Omental fat pad (tissue), 3 donors: ENCODE measurements at regions not wholly inside any gene's neighbourhood (a gene's known extent, or its start where the extent isn't known, plus 50 kb on each side); places are given as distances from the start of the nearest gene placed in this dataset.

Experiments used
- ATAC-seq: fragments of 150-250 bp; one replicate; pipeline ENCODE4 v1.9.1; 2016; ENCODE audit warnings: mild to moderate bottlenecking, moderate library complexity; ENCODE audit not compliant: low FRiP score
- DNase-seq: peaks from one replicate; pipeline ENCODE4 v3.0.0-alpha.2; 2019; ENCODE audit warnings: low spot score
- CTCF ChIP-seq, 3 donors: fragments of 450-650 bp; IDR thresholded peaks; one replicate each; pipeline ENCODE4 v1.5.1; 2016 to 2017; ENCODE audit warnings: antibody characterized with exemption in 3 of 3, mild to moderate bottlenecking in 3 of 3, moderate library complexity in 2 of 3

- DNase-seq (no peak), ATAC-seq (no peak)
- no peak for TF ChIP-seq CTCF (IDR thresholded peaks at IDR 0.05)
Measured at GRCh38 chr13:40376296-40376849, 290.1 kb downstream of the FOXO1 start.

DNA sequence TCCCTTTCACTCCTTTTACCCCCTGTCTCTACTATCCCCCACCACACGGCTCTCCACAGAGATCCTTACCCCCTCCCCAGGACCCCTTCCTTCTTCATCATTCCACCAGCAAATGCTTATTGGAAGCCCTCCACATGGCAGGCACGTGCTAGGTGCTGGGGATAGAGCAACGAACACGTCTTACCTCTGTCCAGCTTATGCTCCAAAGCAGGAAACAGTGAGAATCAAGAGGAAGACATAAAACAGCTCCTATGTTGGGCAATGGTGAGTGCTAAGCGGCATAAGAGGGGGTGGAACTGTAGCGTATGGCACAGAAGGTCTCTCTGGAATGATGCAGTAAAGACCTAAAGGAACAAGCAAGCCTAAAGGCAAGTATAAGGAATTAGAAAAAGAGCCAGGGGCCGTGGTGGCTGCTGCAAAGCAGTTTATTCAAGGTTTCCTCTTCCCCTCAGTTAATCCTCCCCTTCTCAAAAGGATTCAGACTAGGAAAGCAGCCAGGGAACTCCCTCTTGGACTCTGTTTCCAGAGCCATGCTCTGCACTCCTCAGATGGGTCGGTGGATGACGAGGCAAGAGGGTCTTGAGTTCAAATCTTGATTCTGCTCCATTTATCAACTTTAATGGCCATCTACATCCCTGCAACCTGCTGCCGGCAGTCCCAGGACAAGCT lies 289.4 kb downstream of the FOXO1 start:
- peak; percentile 43 for ATAC-seq
- no peak for DNase-seq
- no peak for TF ChIP-seq CTCF (IDR thresholded peaks at IDR 0.05)

GRCh38 chr13:40377783-40378182 lies 288.7 kb downstream of the FOXO1 start:
- ATAC-seq (peak; percentile 80), DNase-seq (no peak)
- no peak for TF ChIP-seq CTCF (IDR thresholded peaks at IDR 0.05)

DNA sequence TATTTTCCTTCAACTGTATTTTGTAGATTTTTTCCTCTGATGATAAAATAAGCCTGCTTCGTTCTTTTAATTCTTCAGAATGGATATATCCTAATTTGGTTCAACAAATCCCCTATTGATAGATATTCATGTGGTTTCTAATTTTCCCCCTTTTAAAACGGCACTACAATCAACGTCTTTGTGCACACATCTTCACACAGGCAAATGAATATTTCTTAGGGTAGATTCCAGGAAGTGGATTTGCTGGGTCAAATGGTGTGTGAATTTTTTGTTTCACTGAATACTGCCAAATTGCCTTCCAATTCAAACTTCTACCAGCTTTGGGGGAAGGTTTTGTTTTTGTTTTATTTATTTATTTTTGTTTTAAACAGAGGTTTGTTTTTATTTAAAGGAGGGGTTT lies 287.2 kb downstream of the FOXO1 start:
- ATAC-seq (no peak), DNase-seq (no peak)
- TF ChIP-seq CTCF (IDR thresholded peaks at IDR 0.05): no peak

GRCh38 chr13:40379794-40380578 lies 286.5 kb downstream of the FOXO1 start:
- DNase-seq: no peak
- no peak for ATAC-seq
- no peak for TF ChIP-seq CTCF (IDR thresholded peaks at IDR 0.05)

GRCh38 chr13:40381935-40382764 lies 284.3 kb downstream of the FOXO1 start:
- DNase-seq: no peak
- peak; percentile 33 for ATAC-seq

More at GRCh38 chr13:40381935-40382764, 284.3 kb downstream of the FOXO1 start:
- no peak for TF ChIP-seq CTCF (IDR thresholded peaks at IDR 0.05)
